ENCODE measurements at regions not wholly inside any gene's neighbourhood (a gene's known extent, or its start where the extent isn't known, plus 50 kb on each side); places are given as distances from the start of the nearest gene placed in this dataset.
"Not testable (repeated sequence)": the region's sequence is repeated elsewhere in the genome, so short reads cannot be mapped to it uniquely, and the experiment has no call there.

DNA sequence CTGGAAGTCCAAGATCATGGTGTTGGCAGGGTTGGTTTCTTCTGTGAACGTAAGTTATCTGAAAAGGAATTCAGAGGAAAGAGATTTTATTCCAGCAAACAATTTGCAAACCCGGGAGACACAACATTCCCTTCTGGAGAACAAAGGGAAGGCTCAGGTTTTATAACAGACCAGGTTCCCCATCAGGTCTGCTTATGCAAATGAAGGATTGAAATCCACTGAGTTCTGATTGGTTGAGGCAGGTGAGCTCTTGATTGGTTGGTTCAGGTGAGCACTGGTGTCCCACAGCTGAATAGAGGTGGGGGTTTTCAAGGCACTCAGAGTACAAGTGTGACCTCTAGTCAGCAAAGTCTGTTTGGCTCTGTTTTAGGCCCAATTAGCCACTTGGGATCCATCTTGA is 1306.8 kb downstream of the TBC1D22A start:
- Mint-ChIP-seq H3K4me1 (no peaks in the 10 kb centered on the region), H3K27me3 (peaks cover 1 to 9% of the 10 kb centered on the region in 2 donors), H3K4me3 (no peak overlapping the region), H3K36me3 (no peaks in the 10 kb centered on the region), H3K9me3 (no peaks in the 10 kb centered on the region), H3K27ac (no peak overlapping the region)
- H3K27me3 ChIP-seq (ENCODE audit: insufficient read depth, low read length, poor library complexity, severe bottlenecking): no peaks in the 10 kb centered on the region
- CTCF ChIA-PET: no interaction called here
- no peaks in the 10 kb centered on the region for H3K9me3 ChIP-seq (ENCODE audit: low read length)
- no peak overlapping the region for H3K27ac ChIP-seq (ENCODE audit: low read depth, low read length)
- no peak overlapping the region for H3K4me3 ChIP-seq (ENCODE audit: low read length)
- POLR2A ChIA-PET: no interaction called here
- H3K36me3 ChIP-seq (ENCODE audit: insufficient read depth, low read length): no peaks in the 10 kb centered on the region
- H3K4me1 ChIP-seq (ENCODE audit: insufficient read depth, low read length): no peaks in the 10 kb centered on the region
- DNase-seq: no peak

DNA sequence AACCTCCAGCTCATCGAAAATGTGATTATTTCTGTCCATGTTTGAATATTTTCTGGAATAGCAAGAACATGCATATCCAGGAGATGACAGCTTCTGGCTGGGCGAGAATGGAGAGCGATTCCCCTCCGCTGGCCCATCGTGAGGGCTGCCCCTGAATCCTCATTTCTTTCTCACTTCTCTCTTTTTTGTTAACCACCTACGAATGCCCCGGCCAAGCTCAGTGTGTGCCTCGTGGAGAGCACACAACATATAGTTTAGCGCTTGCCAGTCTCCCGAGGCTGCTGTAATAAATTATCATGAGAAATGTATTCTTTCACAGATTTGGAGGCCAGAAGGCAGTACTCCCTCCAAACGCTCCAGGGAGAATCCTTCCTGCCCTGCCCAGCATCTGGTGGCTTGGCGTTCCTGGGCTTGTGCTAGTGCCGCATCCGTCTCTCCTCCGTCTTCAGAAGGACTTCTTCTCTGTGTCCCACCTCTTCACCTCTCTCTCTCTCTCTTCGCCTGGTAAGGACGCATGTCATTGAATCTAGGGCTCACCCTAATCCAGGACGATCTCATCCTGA is 1306.0 kb downstream of the TBC1D22A start:
- H3K36me3 Mint-ChIP-seq: no peaks in the 10 kb centered on the region
- no peaks in the 10 kb centered on the region for H3K4me1 ChIP-seq (ENCODE audit: insufficient read depth, low read length)
- H3K4me1 Mint-ChIP-seq: no peaks in the 10 kb centered on the region
- no peaks in the 10 kb centered on the region for H3K9me3 ChIP-seq (ENCODE audit: low read length)
- CTCF ChIA-PET: no interaction called here
- no peak for DNase-seq
- no peaks in the 10 kb centered on the region for H3K9me3 Mint-ChIP-seq
- H3K4me3 ChIP-seq (ENCODE audit: low read length): no peak overlapping the region
- peak overlapping the region in 1 of 8 donors; percentile 6 for H3K27ac Mint-ChIP-seq
- POLR2A ChIA-PET: no interaction called here
- no peak overlapping the region for H3K4me3 Mint-ChIP-seq
- H3K27me3 Mint-ChIP-seq: peaks cover under 1 to 1% of the 10 kb centered on the region in 2 donors
- no peak overlapping the region for H3K27ac ChIP-seq (ENCODE audit: low read depth, low read length)
- H3K36me3 ChIP-seq (ENCODE audit: insufficient read depth, low read length): no peaks in the 10 kb centered on the region
- H3K27me3 ChIP-seq (ENCODE audit: insufficient read depth, low read length, poor library complexity, severe bottlenecking): no peaks in the 10 kb centered on the region

DNA sequence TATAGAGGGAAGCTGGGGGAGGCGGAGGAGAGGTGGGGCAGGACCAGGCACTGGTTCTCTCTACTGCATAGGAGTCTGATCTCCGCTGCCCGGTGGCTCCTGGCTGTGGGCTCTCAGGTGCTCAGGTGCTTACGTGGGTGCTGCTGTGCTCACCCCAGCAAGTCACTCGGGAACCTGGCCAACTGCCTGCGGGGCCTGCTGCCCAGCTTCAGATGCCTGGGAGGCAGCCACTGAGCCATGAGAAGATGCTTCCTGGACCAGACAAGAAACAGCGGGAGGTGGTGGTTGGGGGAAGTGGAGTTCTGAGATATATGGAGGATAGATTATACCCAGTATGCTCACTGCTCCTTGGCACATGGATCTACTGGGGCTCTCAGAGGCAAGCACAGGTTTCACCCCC is 1303.4 kb downstream of the TBC1D22A start:
- H3K9me3 ChIP-seq (ENCODE audit: low read length): no peaks in the 10 kb centered on the region
- DNase-seq: no peak
- H3K9me3 Mint-ChIP-seq: peaks cover 0 to 2% (median 0%) of the 10 kb centered on the region in 5 donors
- no peak overlapping the region for H3K4me3 Mint-ChIP-seq
- POLR2A ChIA-PET: no interaction called here
- no peaks in the 10 kb centered on the region for H3K4me1 ChIP-seq (ENCODE audit: insufficient read depth, low read length)
- H3K36me3 Mint-ChIP-seq: no peaks in the 10 kb centered on the region
- CTCF ChIA-PET: no interaction called here
- H3K27ac ChIP-seq (ENCODE audit: low read depth, low read length): no peak overlapping the region
- H3K4me1 Mint-ChIP-seq: no peaks in the 10 kb centered on the region
- H3K27me3 Mint-ChIP-seq: peaks cover 0 to 1% of the 10 kb centered on the region in 2 donors
- no peaks in the 10 kb centered on the region for H3K27me3 ChIP-seq (ENCODE audit: insufficient read depth, low read length, poor library complexity, severe bottlenecking)
- H3K27ac Mint-ChIP-seq: no peak overlapping the region
- no peaks in the 10 kb centered on the region for H3K36me3 ChIP-seq (ENCODE audit: insufficient read depth, low read length)
- H3K4me3 ChIP-seq (ENCODE audit: low read length): no peak overlapping the region

DNA sequence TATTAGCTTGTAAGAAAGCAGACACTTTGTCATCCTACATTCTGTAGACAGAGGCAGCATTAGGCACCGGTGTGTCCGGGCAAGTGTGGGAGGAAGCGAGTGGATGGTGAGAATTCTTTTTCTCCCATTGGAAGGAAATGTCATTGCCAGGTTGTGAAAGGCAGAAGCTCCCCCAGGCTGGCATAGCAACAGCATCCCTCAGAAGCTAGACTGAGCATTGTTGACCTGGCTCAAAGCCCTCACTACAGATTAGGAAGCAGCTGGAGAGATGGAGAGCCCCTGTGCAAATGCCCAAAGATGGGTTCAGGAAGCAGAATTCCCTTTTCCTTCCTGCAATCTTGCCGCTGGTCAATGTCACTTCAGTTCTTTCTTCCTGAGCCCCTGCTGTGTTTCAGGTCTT is 1299.3 kb downstream of the TBC1D22A start:
- Histone ChIP-seq H3K4me3 (ENCODE audit: low read length) (no peak overlapping the region), H3K4me1 (ENCODE audit: insufficient read depth, low read length) (no peaks in the 10 kb centered on the region), H3K27ac (ENCODE audit: low read depth, low read length) (no peak overlapping the region), H3K9me3 (ENCODE audit: low read length) (no peaks in the 10 kb centered on the region), H3K36me3 (ENCODE audit: insufficient read depth, low read length) (no peaks in the 10 kb centered on the region), H3K27me3 (ENCODE audit: insufficient read depth, low read length, poor library complexity, severe bottlenecking) (no peaks in the 10 kb centered on the region)
- no peak for DNase-seq
- H3K27me3 Mint-ChIP-seq: peaks cover 11 to 18% of the 10 kb centered on the region in 2 donors
- peaks cover 0 to 5% (median 0%) of the 10 kb centered on the region in 5 donors for H3K9me3 Mint-ChIP-seq
- ChIA-PET CTCF (no interaction called here), POLR2A (no interaction called here)
- no peaks in the 10 kb centered on the region for H3K4me1 Mint-ChIP-seq
- H3K4me3 Mint-ChIP-seq: no peak overlapping the region
- no peak overlapping the region for H3K27ac Mint-ChIP-seq
- H3K36me3 Mint-ChIP-seq: peaks cover 0 to 2% (median 0%) of the 10 kb centered on the region in 3 donors

DNA sequence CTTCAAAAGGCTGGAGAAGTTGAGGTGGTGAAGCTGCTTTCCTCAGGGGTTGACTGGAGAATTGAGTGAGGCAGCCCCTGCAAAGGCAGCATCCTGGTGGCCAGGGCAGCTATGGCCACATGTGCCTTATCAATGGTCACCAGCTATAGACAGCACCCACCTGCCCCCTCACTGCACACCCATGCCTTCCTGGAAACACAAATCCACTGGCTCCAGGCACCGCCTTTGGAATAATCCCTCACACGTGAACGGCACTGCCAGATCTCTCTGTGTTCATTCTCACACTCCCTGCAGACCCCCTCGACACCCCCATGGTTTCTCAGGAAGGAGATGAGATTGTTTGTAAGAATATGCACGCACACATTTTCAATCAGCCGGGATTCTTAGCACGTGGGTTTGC is 1297.8 kb downstream of the TBC1D22A start:
- H3K4me1 ChIP-seq (ENCODE audit: insufficient read depth, low read length): no peaks in the 10 kb centered on the region
- POLR2A ChIA-PET: no interaction called here
- H3K9me3 Mint-ChIP-seq: peaks cover 0 to 5% (median 0%) of the 10 kb centered on the region in 5 donors
- H3K4me3 ChIP-seq (ENCODE audit: low read length): no peak overlapping the region
- H3K27me3 ChIP-seq (ENCODE audit: insufficient read depth, low read length, poor library complexity, severe bottlenecking): no peaks in the 10 kb centered on the region
- CTCF ChIA-PET: no interaction called here
- H3K9me3 ChIP-seq (ENCODE audit: low read length): no peaks in the 10 kb centered on the region
- peaks cover 11 to 18% of the 10 kb centered on the region in 2 donors for H3K27me3 Mint-ChIP-seq
- no peak for DNase-seq
- no peaks in the 10 kb centered on the region for H3K4me1 Mint-ChIP-seq
- no peak overlapping the region for H3K27ac ChIP-seq (ENCODE audit: low read depth, low read length)
- no peak overlapping the region for H3K4me3 Mint-ChIP-seq
- H3K36me3 Mint-ChIP-seq: peaks cover 0 to 2% (median 0%) of the 10 kb centered on the region in 3 donors
- H3K36me3 ChIP-seq (ENCODE audit: insufficient read depth, low read length): no peaks in the 10 kb centered on the region
- no peak overlapping the region for H3K27ac Mint-ChIP-seq

DNA sequence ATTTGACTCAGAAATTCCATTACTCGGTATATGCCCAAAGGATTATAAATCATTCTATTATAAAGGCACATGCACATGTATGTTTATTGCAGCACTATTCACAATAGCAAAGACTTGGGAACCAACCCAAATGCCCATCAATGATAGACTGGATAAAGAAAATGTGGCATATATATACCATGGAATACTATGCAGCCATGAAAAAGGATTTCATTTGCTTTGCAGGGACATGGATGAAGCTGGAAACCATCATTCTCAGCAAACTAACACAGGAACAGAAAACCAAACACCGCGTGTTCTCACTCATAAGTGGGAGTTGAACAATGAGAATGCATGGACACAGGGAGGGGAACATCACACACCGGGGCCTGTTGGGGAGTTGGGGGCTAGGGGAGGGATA is 1297.1 kb downstream of the TBC1D22A start:
- H3K4me1 Mint-ChIP-seq; H3K4me3 ChIP-seq (ENCODE audit: low read length); H3K4me3 Mint-ChIP-seq; CTCF ChIA-PET; H3K27ac Mint-ChIP-seq; H3K27me3 ChIP-seq (ENCODE audit: insufficient read depth, low read length, poor library complexity, severe bottlenecking); H3K9me3 Mint-ChIP-seq; DNase-seq; H3K36me3 ChIP-seq (ENCODE audit: insufficient read depth, low read length); H3K27ac ChIP-seq (ENCODE audit: low read depth, low read length); H3K9me3 ChIP-seq (ENCODE audit: low read length); H3K36me3 Mint-ChIP-seq; POLR2A ChIA-PET; H3K4me1 ChIP-seq (ENCODE audit: insufficient read depth, low read length): not testable (repeated sequence)
- peaks cover 11 to 18% of the 10 kb centered on the region in 2 donors for H3K27me3 Mint-ChIP-seq

DNA sequence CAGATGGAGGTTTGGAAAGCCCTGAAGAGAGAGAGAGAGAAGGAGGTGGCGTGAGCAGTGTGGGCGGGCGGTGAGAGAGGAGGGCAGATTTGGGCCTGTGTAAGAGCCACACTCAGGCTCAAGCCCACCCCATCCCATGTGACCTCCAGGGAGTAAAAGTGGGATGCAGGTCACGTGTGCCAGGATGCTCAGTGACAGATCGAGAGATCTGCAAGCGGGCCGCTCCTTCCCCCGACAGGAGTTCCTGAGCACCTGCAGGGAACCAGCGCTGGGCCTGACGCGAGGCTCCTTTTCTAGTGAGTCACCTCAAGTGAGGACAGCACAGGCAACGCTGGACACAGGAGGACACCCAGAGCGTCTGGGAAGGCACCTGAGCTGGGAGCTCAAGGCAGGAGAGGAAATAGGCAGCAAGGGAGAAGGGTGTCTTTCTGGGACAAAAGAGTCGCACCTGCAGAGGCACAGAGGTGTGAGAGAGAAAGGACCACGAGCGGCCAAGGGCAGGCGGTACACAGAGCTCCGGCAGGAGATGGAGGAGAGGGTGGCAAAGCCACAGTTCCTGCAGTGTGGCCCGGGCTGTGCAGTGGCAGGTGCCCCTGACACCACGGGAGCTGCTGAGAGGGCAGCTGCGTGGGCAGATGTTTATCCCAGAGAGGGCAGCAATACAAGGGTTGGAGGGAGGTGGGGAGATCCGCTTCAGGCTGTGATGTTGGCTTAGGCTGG is 1294.8 kb downstream of the TBC1D22A start:
- H3K4me3 ChIP-seq (ENCODE audit: low read length): no peak overlapping the region
- Mint-ChIP-seq H3K27me3 (peaks cover 11 to 18% of the 10 kb centered on the region in 2 donors), H3K9me3 (peaks cover 0 to 4% (median 0%) of the 10 kb centered on the region in 5 donors), H3K27ac (no peak overlapping the region), H3K4me1 (no peaks in the 10 kb centered on the region), H3K4me3 (no peak overlapping the region), H3K36me3 (peaks cover 0 to 2% (median 0%) of the 10 kb centered on the region in 3 donors)
- no peaks in the 10 kb centered on the region for H3K36me3 ChIP-seq (ENCODE audit: insufficient read depth, low read length)
- ChIA-PET CTCF (no interaction called here), POLR2A (no interaction called here)
- no peaks in the 10 kb centered on the region for H3K4me1 ChIP-seq (ENCODE audit: insufficient read depth, low read length)
- no peak overlapping the region for H3K27ac ChIP-seq (ENCODE audit: low read depth, low read length)
- H3K27me3 ChIP-seq (ENCODE audit: insufficient read depth, low read length, poor library complexity, severe bottlenecking): no peaks in the 10 kb centered on the region
- no peaks in the 10 kb centered on the region for H3K9me3 ChIP-seq (ENCODE audit: low read length)
- no peak for DNase-seq

- Histone ChIP-seq H3K4me3 (ENCODE audit: low read length) (no peak overlapping the region), H3K27ac (ENCODE audit: low read depth, low read length) (no peak overlapping the region), H3K36me3 (ENCODE audit: insufficient read depth, low read length) (no peaks in the 10 kb centered on the region), H3K27me3 (ENCODE audit: insufficient read depth, low read length, poor library complexity, severe bottlenecking) (no peaks in the 10 kb centered on the region), H3K9me3 (ENCODE audit: low read length) (no peaks in the 10 kb centered on the region), H3K4me1 (ENCODE audit: insufficient read depth, low read length) (no peaks in the 10 kb centered on the region)
- H3K9me3 Mint-ChIP-seq: peaks cover 0 to 3% (median 0%) of the 10 kb centered on the region in 5 donors
- POLR2A ChIA-PET: no interaction called here
- no peak for DNase-seq
- peaks cover 0 to 2% (median 0%) of the 10 kb centered on the region in 3 donors for H3K36me3 Mint-ChIP-seq
- no peak overlapping the region for H3K4me3 Mint-ChIP-seq
- H3K27me3 Mint-ChIP-seq: peaks cover 11 to 18% of the 10 kb centered on the region in 2 donors
- H3K4me1 Mint-ChIP-seq: no peaks in the 10 kb centered on the region
- H3K27ac Mint-ChIP-seq: no peak overlapping the region
- CTCF ChIA-PET: no interaction called here
Measured at GRCh38 chr22:48055827-48056226, 1293.4 kb downstream of the TBC1D22A start.

Data from CD8-positive, alpha-beta memory T cell (primary cell).